ENCODE measurements at regions not wholly inside any gene's neighbourhood (a gene's known extent, or its start where the extent isn't known, plus 50 kb on each side); places are given as distances from the start of the nearest gene placed in this dataset.
A peak's percentile ranks its signal among the peaks of the same experiment; 100 is the strongest.
"Not testable (repeated sequence)": the region's sequence is repeated elsewhere in the genome, so short reads cannot be mapped to it uniquely, and the experiment has no call there.

DNA sequence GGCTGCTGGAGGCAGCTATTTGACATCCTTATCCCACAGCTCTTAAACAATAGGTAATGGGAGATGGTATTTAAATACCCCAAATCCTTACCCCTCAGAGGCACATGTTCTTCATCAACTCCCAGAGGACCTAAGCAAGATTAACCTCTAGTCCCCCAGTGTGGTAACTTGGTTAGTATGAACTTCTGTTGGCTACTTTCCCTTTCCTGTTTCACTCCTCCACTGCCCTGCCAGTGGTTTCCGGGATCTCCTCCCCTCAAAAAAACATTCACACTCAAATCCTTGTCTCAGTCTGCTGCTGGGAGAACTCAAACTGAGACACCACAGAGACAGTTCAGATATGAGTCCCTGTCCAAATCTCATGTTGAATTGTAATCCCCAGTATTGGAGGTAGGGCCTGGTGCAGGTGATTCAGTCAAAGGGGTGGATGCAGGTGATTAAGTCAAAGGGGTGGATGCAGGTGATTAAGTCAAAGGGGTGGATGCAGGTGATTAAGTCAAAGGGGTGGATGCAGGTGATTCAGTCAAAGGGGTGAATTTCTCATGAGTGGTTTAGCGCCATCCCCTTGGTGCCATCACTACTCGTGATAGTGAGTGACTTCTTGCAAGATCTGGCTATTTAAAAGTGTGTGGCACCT is 335.0 kb upstream of the CTNNB1 start:
- DNase-seq: no peak

DNA sequence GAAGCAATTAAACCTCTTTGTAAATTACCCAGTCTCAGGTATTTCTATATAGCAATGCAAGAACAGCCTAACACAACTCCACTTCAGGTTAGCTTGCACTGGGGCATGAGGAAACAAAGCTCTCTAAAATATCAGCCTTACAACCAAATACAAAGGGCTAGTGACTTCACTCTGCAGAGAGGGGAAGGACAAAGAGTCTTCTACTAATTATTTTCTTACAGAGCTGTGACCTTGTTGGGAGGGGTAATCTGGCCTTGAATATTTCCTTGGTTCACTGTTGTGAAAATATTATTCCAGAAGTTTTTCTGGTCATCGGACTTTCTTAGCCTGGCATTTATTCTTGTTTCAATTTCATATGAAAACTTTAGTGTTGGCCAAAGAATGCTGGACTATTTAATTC is 334.4 kb upstream of the CTNNB1 start:
- DNase-seq: no peak

DNA sequence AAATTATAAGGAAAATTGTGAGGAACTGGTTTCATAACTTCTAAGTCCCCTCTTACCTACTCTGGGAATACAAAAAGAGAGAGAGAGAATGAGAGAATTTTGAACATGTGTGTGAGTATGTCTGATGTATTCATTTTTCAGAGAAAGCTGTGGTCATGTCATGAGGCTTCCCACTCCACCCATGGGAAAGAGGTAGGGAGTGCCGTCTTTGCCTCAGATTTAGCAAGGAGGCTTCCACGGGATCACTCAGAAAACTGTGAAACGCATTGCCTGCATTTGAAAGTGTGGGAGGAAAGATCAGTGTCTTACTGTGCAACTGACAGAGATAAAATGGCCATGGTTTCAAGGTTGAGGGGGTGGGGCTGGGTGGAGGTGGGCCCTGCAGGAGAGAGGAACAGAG is 331.5 kb upstream of the CTNNB1 start:
- DNase-seq: no peak

DNA sequence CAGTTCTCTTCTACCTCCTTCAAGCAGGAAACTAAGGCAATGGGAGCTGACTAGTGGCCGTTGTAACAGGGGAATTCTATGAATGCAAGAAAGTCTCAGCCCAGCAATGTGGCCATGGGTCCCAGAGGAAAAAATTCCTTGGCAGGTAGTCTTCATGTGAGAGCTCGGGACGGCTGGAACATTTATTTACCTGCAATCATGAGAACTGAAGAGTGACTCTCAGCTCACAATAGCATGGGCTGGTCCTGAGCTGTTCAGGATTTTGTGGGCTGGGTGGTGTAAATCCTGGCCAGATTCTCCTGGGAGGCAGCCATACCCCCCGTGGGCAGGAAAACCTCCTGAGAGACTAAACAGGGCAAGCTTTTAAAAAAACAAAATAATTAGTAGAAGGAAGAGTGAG is 330.3 kb upstream of the CTNNB1 start:
- DNase-seq: no peak

DNA sequence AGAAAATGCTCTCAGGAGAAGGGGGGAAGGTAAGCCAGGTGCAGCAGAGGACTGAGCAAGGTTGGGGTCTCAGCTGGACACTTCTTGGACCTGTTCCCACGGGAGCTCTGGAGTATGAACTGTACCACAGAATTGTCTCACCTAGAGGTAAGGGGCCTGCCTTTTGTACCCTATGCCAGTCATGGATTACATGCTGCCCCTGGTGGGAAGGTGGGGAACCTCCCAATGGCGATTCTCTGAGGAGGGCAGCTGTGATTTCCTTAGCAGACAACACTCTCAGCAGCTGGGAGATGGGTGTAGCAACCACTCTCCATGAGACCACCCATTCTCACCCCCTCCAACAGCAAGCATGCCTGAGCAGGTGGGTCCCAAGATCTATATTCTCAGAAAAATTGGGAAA is 329.4 kb upstream of the CTNNB1 start:
- DNase-seq: no peak

DNA sequence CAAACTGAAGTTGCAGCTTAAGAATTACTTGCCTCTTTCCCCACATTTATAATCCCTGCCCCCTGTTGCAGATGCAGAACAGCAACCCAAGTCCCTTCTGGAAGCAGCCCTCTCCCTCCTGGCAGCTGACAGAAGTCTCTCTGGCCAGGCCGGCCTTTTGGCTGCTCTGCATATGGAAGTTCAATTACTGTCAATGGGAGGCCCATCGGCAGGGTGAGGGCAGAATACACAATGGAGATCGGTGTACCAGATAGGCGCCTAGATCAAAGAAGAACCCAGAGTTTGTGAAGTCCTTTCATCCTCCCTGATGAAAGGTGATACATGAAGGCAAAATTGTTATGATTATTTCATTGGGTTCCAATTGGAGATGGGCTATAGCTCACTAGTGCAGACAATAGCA is 327.9 kb upstream of the CTNNB1 start:
- DNase-seq: no peak

DNA sequence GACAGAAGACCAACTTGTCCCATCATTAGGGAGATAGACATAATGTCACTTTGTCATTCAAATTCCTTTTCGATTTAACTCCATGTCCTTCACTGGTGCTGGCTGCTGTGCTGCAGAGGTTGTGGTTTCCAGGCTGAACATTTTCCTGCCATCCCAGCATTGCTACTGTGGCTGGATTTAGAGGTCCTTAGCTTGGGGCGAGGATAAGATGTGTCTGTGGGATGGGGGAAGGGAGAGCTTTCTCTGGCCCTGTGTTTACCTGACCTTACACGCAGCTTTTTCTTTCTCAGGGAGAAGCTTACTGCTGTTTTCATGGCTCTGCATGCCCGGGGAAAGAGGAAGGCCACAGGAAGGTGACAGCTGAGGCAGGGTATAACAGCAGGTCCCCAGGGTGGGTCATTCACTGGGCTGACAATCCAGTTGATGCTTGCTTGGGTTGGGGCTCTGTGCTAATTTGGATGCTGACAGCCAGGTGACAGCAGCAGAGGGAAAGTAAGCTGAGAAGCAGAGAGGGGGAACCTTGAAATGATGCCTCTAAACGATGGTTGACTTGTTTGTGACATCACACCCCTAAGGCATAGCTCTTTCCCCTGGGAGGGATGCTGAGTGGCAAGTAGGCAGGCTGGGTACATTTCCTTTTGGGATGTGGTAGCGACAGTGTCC is 326.9 kb upstream of the CTNNB1 start:
- DNase-seq: peak; percentile 60

DNA sequence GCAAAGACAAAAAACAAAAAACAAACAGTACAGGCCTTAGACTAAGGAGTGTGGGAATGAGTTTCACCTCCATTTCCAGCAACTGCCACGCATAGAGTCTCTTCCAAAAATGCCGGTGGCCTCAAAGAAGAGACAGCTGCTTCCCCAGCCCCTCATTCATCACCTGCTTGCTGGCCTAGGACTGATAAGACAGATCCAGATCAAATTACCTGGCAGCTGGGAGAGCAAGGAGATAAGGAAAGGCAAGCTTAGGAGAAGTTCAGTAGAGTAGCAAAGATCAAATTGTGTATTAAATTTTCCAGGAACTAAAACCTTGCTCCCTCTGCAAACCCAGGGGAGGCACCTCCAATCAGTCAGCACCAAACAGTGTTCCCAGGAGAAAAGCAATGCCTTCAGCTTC is 325.8 kb upstream of the CTNNB1 start:
- DNase-seq: peak; percentile 87

DNA sequence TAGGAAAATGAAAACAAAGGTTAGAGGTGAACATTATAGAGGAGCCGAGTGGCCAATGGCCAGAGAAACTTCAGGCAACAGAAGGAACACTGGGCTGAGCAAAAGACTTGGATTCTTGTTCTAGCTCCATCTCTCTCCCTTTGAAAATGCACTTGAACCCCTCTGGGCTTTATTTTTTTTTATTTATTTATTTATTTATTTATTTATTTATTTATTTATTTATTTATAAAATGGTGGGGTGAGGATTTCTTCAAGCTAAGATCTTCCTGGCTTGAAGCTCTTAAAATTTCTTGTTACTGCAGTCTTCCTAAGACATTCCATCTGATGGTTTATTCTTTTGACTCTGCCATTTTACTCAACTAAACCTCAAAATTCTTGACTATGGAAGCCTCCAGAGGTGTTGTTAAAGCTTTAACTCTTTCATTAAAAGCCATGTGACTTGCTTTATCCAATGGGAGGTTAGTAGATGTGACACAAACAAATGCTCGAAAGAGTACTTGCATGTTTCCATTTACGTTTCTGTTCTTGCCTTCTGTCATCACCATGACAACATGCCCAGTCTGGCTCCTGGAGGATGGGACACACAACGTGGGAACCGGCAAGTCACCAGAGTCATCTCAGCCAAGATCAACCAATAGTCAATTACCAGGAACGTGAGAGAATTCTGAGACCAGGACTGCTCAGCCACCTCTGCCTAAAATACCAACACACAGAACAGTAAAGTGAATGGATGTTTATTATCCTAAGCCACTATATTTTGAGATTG is 325.2 kb upstream of the CTNNB1 start:
- DNase-seq: peak; percentile 11

DNA sequence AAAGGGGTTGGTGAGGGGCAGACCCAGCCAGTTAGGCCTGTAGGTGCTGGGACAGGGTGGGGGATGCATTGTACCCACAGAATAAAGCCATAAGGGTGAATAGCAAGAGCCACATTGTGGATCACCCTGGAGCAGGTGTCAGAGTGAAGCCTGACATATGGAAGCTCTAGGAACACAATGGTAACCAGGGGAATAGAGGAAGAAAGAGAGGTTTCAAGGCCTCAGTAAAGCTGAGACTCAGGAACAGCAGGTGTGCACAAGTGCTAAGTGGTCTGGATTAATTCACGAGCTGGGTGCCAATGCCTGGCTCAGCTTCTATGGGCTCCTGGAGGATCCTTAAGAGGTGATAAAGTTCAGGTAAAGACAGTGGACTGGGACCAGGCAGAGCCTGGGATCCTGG is 323.7 kb upstream of the CTNNB1 start:
- DNase-seq: peak; percentile 90

DNA sequence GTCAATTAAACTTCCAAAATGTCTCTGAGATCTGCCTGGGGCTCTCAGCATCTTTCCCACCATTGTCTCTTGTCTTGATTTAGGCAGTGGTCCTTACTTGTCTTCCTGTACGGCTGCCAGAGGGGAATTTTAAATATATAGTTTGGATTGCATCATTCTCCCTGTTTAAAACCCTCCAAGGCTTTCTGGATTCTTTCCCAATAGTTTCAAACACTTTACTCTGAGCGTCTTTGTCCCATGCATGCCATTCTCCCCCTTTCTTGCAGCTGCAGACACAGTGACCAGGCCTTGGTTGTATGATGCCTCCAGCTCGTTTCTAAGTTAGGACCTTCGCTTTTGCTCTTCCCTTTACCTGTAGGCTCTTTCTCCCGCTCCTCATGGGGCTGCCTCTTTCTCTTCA is 323.3 kb upstream of the CTNNB1 start:
- DNase-seq: no peak

DNA sequence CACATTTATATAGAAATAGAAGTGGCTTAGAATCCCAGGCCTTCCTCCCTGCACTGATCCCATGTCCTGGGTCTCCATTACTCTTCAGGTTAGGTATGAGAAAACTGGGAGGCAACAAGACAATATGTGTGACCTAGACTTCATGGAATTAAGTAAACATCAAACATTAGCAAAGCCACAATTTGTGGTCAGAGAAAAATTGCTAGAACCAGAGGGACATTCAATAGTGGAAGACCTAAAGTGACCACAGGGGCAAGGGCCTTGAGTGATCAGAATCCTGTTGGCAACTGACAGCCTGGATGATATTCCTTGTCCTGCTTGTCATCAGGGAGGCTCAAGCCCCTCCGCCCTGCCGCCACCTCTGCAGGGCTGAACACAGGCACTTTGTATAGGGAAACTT is 322.8 kb upstream of the CTNNB1 start:
- no peak for DNase-seq

DNA sequence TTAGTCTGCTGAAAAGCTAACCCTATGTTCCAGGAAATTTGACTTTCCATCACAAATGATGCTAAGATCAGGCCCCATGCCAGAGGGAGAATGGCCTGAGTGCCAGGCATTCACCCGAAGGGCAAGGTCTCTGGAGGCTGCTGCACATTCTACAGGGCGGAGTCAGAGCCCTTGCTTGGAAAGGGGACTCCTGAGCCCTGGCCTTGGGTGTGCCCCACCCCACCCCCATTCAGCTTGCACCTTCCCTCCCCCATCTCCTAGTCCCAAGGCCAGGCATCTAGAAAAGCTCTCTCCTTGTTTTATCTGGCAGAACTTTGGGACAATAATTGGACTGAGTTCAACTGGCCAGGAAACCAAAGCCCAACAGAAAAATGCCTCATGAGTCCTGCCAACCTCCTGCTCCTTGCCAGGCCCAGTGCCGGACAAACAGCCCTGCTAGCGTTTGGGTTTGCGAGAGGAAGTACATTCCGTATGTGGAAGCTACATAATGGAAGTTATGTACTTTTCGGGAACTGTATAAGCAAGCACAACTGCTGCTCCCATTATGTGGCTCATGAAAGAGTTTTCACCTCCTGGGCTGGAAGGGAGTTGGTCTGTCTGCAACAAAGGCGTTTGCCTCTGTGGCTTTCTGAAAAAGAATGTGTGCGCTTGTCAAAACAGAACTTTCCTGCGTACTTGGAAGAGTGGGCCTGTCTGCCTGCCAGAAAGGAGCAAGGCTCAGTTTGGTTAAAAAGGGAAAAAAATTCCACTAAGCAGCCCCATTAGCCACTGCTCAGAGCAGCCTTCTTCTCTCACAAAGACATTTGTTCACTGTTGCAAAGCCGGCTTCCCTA is 321.5 kb upstream of the CTNNB1 start:
- no peak for DNase-seq

DNA sequence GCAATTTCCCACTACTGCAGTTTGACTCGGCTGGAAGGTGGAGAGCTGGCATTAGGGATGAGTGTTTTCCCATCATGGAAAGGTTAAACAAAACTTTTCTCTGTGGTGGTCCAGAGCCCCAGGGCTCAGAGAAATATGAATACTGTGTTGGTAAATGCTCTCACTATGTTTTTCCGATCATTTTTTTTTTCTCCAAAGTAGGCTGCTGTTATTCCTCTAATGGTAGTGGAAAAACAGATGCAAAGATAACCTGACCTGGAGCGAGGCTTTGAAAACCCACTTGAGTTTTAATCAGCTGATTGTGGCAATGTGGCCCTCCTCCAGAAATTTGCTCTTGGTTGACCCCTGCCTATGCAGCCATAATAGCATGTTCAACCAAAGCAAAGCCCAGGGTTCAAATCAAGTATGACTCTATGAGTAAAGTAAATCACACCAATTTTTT is 320.8 kb upstream of the CTNNB1 start:
- no peak for DNase-seq

DNA sequence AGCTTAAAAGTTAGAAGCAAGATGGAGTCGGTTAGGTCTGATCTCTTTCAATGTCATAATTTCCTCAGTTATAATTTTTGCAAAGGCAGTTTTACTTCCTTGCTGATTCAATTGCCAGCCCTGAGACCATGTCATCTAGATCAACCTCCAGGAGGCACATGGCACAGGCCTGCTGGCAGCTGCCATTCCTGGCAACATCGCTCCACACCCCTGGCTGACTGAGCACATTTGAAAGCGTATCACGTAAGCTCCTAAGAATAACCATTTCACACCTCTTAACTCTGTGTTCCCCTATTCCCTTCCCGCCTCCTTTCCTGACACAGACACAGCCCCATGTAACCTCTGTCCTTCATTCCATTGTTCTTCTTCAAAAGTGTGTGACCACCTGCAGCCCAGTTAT is 313.9 kb upstream of the CTNNB1 start:
- no peak for DNase-seq

DNA sequence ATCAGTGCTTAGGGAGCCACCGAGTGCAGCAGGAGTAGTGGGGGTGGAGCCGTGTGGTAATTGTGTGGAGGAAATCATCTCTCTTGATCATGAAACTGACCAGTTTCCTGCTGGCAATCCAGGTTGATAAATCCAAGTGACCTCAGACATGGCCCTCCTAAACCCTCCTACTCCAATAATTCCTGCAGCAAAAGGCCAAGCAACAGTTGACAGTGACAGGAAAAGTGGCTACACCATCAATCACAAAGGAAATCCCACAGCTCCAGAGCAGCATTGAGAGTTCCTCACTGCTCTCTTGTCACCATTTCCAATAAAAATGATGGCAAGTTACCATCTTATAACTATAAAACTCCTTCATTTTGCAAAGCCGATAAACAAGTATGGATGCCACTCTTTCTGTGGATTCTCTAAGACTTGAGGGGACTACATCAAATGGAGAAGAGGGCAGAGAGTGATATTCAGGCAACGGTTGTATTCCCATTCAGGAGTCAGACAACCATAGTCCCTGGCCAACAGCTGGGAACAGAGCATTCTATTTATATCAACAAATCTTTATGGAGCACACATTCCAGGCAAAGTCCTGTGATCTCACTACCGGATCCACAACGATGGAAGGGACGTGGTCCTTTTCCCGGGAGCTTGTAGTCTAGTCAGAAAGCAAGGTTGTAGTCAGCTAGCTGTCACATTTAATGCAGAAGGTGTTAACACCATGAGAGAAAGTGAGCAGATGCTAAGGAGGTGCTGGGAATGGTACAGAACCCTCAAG is 312.5 kb upstream of the CTNNB1 start:
- no peak for DNase-seq

DNA sequence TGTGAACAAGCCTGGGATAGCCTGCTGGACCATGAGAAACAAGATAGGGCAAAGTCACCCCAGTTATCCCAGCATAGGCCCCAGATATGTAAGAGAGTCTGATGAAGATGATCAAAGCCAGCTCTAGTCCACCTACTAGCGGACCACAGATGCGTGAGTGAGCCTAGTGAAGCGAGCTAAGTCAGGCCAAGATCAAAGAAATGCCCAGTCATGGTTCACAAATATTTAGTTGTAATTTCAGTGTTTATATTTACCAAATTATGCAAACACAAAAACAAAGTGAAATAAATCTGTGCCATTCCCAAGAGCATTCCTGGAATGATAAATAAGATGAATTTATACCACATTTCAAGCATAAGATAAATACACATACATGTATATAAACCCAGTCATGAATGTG is 308.1 kb upstream of the CTNNB1 start:
- DNase-seq: no peak

DNA sequence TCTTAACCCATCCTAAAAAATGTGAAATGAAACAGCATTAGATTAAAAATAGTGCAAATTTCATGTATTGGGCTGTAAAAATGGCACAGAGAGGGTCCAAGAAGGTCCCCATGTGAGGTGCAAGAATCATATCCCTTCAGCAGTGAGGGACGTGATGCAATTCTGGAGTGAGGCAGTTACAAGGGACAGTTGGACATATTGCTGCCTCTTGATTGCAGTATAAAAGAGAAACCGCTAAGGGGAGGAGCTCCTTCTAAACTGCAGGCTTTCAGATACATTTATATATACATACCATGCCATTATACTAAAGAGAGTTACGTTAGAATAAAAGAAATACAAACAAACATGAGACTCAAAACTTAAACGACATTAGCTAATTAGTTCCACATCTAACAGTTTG is 304.2 kb upstream of the CTNNB1 start:
- no peak for DNase-seq

DNA sequence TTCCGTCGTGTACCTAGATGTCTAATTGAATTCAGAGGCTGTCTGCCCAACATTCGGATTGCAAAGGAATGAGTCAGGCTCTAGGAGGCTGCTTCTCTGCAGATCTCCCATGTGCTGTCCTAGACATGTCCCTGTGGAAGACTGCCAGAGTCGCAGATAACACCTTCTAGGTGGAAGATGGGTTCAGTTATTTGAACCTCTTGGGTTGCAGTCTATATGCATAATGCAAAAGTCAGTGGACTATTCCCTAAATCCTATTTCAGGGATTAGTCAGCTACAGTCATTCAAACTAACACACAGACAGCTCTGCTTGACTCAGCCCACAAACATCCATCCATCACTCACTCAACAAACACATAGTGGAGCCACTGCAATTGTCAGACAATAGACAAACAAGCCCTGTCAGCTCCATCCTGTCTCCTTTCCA is 300.0 kb upstream of the CTNNB1 start:
- DNase-seq: no peak

DNA sequence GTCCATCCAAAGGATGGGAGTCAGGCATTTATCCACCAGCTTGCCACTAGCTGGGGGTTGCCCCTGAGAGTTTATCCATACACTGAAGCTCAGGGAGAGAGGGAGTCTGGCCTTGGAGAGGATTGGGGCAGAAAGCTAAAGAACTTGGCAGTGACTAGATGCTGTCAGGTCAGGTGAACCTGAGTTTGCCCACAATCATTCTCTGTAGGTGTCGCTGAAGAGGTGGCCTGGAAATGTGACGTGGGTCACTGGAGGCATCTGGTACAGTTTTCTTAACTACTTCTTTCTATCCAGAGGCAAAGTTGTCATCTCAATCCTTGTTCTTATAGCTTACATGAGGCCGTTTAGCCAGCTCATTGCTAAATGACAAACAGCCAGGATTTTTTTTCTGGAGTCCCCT is 298.0 kb upstream of the CTNNB1 start:
- DNase-seq: no peak

DNA sequence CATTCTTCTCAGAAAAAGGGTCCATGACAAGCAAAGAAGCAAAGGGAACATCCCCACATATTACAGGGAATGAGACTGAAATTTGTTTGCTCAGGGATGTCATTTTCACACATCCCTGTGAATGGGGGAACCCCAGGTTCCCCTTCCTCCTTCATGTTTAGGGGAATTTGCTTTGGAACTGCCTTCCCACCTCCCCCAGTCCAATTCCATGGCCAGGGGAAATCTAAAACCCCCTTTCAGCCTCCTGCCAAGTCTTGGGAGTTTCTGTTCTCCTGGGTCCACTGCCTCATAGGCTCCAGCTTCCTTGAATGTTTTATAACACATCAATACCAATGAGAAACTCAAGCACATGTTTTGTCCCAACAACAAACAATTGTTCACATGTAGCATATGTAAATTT is 297.5 kb upstream of the CTNNB1 start:
- no peak for DNase-seq

DNA sequence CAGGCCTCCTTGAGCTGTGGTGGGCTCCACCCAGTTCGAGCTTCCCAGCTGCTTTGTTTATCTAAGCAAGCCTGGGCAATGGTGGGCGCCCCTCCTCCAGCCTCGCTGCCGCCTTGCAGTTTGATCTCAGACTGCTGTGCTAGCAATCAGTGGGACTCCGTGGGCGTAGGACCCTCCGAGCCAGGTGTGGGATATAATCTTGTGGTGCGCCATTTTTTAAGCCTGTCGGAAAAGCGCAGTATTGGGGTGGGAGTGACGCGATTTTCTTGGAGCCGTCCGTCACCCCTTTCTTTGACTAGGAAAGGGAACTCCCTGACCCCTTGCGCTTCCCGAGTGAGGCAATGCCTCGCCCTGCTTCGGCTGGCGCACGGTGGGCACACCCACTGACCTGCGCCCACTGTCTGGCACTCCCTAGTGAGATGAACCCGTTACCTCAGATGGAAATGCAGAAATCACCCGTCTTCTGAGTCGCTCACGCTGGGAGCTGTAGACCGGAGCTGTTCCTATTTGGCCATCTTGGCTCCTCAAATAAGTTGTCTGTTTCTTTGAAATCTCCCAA is 291.3 kb upstream of the CTNNB1 start:
- not testable (repeated sequence) for DNase-seq
